ENCODE measurements at regions not wholly inside any gene's neighbourhood (a gene's known extent, or its start where the extent isn't known, plus 50 kb on each side); places are given as distances from the start of the nearest gene placed in this dataset.

- Mint-ChIP-seq H3K36me3 (ENCODE audit: unreplicated experiment) (no peaks in the 10 kb centered on the region), H3K4me1 (ENCODE audit: low read depth, unreplicated experiment) (no peaks in the 10 kb centered on the region), H3K27ac (ENCODE audit: unreplicated experiment) (no peak overlapping the region), H3K4me3 (ENCODE audit: unreplicated experiment) (no peak overlapping the region), H3K27me3 (ENCODE audit: unreplicated experiment) (no peaks in the 10 kb centered on the region), H3K9me3 (ENCODE audit: unreplicated experiment) (peaks cover 7% of the 10 kb centered on the region)
- no peak for DNase-seq
- TF ChIP-seq CTCF (IDR thresholded peaks at IDR 0.05; ENCODE audit: partially characterized antibody, unreplicated experiment): no peak
Observed at GRCh38 chr19:30120860-30121484, 178.9 kb downstream of the URI1 start.

- Mint-ChIP-seq H3K4me1 (ENCODE audit: low read depth, unreplicated experiment) (no peaks in the 10 kb centered on the region), H3K27me3 (ENCODE audit: unreplicated experiment) (no peaks in the 10 kb centered on the region), H3K9me3 (ENCODE audit: unreplicated experiment) (peaks cover 7% of the 10 kb centered on the region), H3K27ac (ENCODE audit: unreplicated experiment) (no peak overlapping the region), H3K36me3 (ENCODE audit: unreplicated experiment) (no peaks in the 10 kb centered on the region), H3K4me3 (ENCODE audit: unreplicated experiment) (no peak overlapping the region)
- DNase-seq: no peak
- no peak for TF ChIP-seq CTCF (IDR thresholded peaks at IDR 0.05; ENCODE audit: partially characterized antibody, unreplicated experiment)
Observed at GRCh38 chr19:30122431-30122830, 180.4 kb downstream of the URI1 start.

- no peaks in the 10 kb centered on the region for H3K27me3 Mint-ChIP-seq (ENCODE audit: unreplicated experiment)
- no peak overlapping the region for H3K27ac Mint-ChIP-seq (ENCODE audit: unreplicated experiment)
- H3K9me3 Mint-ChIP-seq (ENCODE audit: unreplicated experiment): peaks cover 7% of the 10 kb centered on the region
- no peak for DNase-seq
- no peak overlapping the region for H3K4me3 Mint-ChIP-seq (ENCODE audit: unreplicated experiment)
- TF ChIP-seq CTCF (IDR thresholded peaks at IDR 0.05; ENCODE audit: partially characterized antibody, unreplicated experiment): no peak
- H3K36me3 Mint-ChIP-seq (ENCODE audit: unreplicated experiment): no peaks in the 10 kb centered on the region
- no peaks in the 10 kb centered on the region for H3K4me1 Mint-ChIP-seq (ENCODE audit: low read depth, unreplicated experiment)
Observed at GRCh38 chr19:30123119-30123518, 181.1 kb downstream of the URI1 start.

GRCh38 chr19:30123611-30124010 is 181.6 kb downstream of the URI1 start:
- no peak overlapping the region for H3K4me3 Mint-ChIP-seq (ENCODE audit: unreplicated experiment)
- H3K4me1 Mint-ChIP-seq (ENCODE audit: low read depth, unreplicated experiment): no peaks in the 10 kb centered on the region
- H3K9me3 Mint-ChIP-seq (ENCODE audit: unreplicated experiment): peaks cover 7% of the 10 kb centered on the region
- no peak overlapping the region for H3K27ac Mint-ChIP-seq (ENCODE audit: unreplicated experiment)
- no peaks in the 10 kb centered on the region for H3K36me3 Mint-ChIP-seq (ENCODE audit: unreplicated experiment)
- H3K27me3 Mint-ChIP-seq (ENCODE audit: unreplicated experiment): no peaks in the 10 kb centered on the region
- no peak for DNase-seq
- TF ChIP-seq CTCF (IDR thresholded peaks at IDR 0.05; ENCODE audit: partially characterized antibody, unreplicated experiment): no peak

GRCh38 chr19:30128211-30128610 is 186.2 kb downstream of the URI1 start:
- no peaks in the 10 kb centered on the region for H3K27me3 Mint-ChIP-seq (ENCODE audit: unreplicated experiment)
- no peak for TF ChIP-seq CTCF (IDR thresholded peaks at IDR 0.05; ENCODE audit: partially characterized antibody, unreplicated experiment)
- H3K4me1 Mint-ChIP-seq (ENCODE audit: low read depth, unreplicated experiment): no peaks in the 10 kb centered on the region
- no peak overlapping the region for H3K27ac Mint-ChIP-seq (ENCODE audit: unreplicated experiment)
- no peak overlapping the region for H3K4me3 Mint-ChIP-seq (ENCODE audit: unreplicated experiment)
- H3K36me3 Mint-ChIP-seq (ENCODE audit: unreplicated experiment): no peaks in the 10 kb centered on the region
- peaks cover 2% of the 10 kb centered on the region for H3K9me3 Mint-ChIP-seq (ENCODE audit: unreplicated experiment)
- no peak for DNase-seq
